A549 (cell line): ENCODE measurements at regions not wholly inside any gene's neighbourhood (a gene's known extent, or its start where the extent isn't known, plus 50 kb on each side); places are given as distances from the start of the nearest gene placed in this dataset.

Experiments used
- CTCF ChIP-seq: fragments of >200 bp; sonication (Bioruptor Twin); formaldehyde crosslinking; IDR thresholded peaks from 3 replicates; pipeline ENCODE4 v1.5.1; 2016
- EP300 ChIP-seq, 2 experiments: fragments of >200 bp; sonication (Bioruptor Twin); formaldehyde crosslinking; IDR thresholded peaks; 2 replicates in 1 of 2; 3 replicates in 1 of 2; pipeline ENCODE4 v1.6.1; 2016 to 2017
- ESRRA ChIP-seq: fragments of 150-350 bp; IDR thresholded peaks from 2 replicates; pipeline ENCODE4 v1.6.1; 2014; ENCODE audit warnings: mild to moderate bottlenecking, low read length, borderline replicate concordance
- MAFK ChIP-seq: fragments of 450-650 bp; IDR thresholded peaks from 2 replicates; pipeline ENCODE4 v1.6.1; 2014; ENCODE audit not compliant: partially characterized antibody
- POLR2A ChIP-seq: IDR thresholded peaks from 2 replicates; pipeline ENCODE4 v1.6.1; 2012; ENCODE audit warnings: mild to moderate bottlenecking, low read length
- TP53 ChIP-seq: fragments of 250-450 bp; sonication (Bioruptor Pico); IDR thresholded peaks from 2 replicates; pipeline ENCODE4 v1.5.0; 2021; ENCODE audit warnings: mild to moderate bottlenecking, moderate library complexity
- TF ChIP-seq, protein P1 (sequence below): fragments of 200-600 bp; sonication (generic); IDR thresholded peaks from 2 replicates; pipeline ENCODE4 v1.6.1; 2016; ENCODE audit warnings: antibody characterized with exemption, mild to moderate bottlenecking, moderate library complexity

DNA sequence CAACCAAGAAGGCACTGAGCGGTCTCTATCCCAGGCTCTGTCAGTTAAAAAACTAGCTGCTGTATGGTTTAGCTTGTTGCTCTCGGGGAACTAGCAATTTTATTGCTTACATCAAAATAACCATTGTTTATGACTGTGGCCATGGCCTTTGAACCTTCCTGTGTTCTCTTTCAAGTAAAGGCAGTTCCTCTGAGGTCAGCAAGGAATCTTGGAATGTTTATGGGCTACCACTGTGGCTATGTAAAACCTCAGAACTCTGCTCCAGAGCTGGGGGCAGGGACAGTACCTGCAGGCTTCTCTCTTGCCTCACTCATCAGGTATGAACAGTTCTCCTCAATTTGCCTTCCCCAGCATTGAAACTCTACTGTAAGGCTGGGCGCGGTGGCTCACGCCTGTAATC is 416.0 kb upstream of the NETO1 start:
- TF ChIP-seq CTCF, result no peak
- no peak for TF ChIP-seq MAFK
- TF ChIP-seq ESRRA, result no peak
- TF ChIP-seq, protein P1, sequence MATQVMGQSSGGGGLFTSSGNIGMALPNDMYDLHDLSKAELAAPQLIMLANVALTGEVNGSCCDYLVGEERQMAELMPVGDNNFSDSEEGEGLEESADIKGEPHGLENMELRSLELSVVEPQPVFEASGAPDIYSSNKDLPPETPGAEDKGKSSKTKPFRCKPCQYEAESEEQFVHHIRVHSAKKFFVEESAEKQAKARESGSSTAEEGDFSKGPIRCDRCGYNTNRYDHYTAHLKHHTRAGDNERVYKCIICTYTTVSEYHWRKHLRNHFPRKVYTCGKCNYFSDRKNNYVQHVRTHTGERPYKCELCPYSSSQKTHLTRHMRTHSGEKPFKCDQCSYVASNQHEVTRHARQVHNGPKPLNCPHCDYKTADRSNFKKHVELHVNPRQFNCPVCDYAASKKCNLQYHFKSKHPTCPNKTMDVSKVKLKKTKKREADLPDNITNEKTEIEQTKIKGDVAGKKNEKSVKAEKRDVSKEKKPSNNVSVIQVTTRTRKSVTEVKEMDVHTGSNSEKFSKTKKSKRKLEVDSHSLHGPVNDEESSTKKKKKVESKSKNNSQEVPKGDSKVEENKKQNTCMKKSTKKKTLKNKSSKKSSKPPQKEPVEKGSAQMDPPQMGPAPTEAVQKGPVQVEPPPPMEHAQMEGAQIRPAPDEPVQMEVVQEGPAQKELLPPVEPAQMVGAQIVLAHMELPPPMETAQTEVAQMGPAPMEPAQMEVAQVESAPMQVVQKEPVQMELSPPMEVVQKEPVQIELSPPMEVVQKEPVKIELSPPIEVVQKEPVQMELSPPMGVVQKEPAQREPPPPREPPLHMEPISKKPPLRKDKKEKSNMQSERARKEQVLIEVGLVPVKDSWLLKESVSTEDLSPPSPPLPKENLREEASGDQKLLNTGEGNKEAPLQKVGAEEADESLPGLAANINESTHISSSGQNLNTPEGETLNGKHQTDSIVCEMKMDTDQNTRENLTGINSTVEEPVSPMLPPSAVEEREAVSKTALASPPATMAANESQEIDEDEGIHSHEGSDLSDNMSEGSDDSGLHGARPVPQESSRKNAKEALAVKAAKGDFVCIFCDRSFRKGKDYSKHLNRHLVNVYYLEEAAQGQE, result no peak
- no peak for TF ChIP-seq POLR2A
- TF ChIP-seq TP53 (CRISPR knock-in tag), result no peak
- TF ChIP-seq EP300 (IDR thresholded peaks at IDR 0.05), result no peak
